ENCODE measurements at regions not wholly inside any gene's neighbourhood (a gene's known extent, or its start where the extent isn't known, plus 50 kb on each side); places are given as distances from the start of the nearest gene placed in this dataset.

- DNase-seq = no peak
- H4K20me1 ChIP-seq (ENCODE audit: insufficient read depth) = no peaks in the 10 kb centered on the region
- no peaks in the 10 kb centered on the region for H3K9me3 ChIP-seq (ENCODE audit: low read depth)
- peaks cover 22% of the 10 kb centered on the region for H3K4me1 ChIP-seq (ENCODE audit: insufficient read depth)
- no peaks in the 10 kb centered on the region for H3K36me3 ChIP-seq (ENCODE audit: low read depth)
- no peak overlapping the region for H3K4me3 ChIP-seq
- WGBS, 2 experiments (ENCODE audit: low coverage in 1 of 2, low lambda C conversion rate in 2 of 2, missing lambda C conversion rate in 2 of 2) = 46 to 59% methylated on average over 3 of the region's 3 CpGs
- no peak for TF ChIP-seq EZH2phosphoT487 (IDR thresholded peaks at IDR 0.05; ENCODE audit: insufficient read depth, low read depth)
- TF ChIP-seq EZH2 (IDR thresholded peaks at IDR 0.05; ENCODE audit: insufficient read depth, poor library complexity, severe bottlenecking) = no peak
- H3K9me2 ChIP-seq (ENCODE audit: insufficient read depth) = no peaks in the 10 kb centered on the region
- H3K27me3 ChIP-seq (replicated peaks; ENCODE audit: insufficient read depth) = no peaks in the 10 kb centered on the region
- no peak overlapping the region for H2AFZ ChIP-seq
- in situ Hi-C loops (cut with MboI) = no loop called here
- H3K9ac ChIP-seq = no peak overlapping the region
- peaks cover 6% of the 10 kb centered on the region; the same call in 1 of the 2 replicates for H3F3A ChIP-seq (ENCODE audit: insufficient read depth)
- no peak overlapping the region for H3K27ac ChIP-seq
- H3K4me2 ChIP-seq (ENCODE audit: unreplicated experiment) = no peak overlapping the region
- H3K79me2 ChIP-seq (ENCODE audit: insufficient read depth) = no peaks in the 10 kb centered on the region
Observed at GRCh38 chr1:30819244-30819571, 61.6 kb upstream of the LAPTM5 start.

DNA sequence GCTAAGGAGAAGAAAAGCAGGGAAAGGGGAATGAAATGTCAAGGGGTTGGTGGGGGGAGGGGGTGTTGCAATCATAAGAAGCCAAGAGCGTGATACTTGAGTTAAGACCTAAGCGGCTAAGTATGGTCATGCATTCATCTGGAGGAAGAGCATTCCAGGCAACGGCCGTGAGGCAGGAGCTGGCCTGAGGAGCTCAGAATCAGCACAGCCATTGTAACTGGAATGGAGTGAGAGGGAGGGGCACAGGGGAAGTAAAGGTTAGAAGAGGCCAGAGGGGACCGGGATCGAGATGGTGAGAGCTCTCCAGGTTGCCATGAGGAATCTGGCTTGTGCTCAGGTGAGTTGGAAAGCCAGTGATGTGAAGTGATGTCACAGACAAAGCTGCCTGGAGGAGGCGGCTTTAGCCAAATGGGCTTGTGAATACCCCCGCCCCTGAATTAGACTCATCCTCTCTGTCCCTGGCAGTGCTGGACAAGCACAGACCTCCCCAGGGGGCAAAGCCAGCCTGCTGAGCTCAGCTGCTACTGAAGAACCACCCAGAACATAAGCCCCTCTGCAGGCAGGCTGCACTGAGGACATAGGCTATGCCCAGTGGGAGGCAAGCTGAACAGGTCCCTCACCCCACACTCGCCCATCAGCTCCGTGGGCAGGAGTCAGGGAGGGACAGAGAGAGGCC is 61.1 kb upstream of the LAPTM5 start:
- WGBS, 2 experiments (ENCODE audit: low coverage in 1 of 2, low lambda C conversion rate in 2 of 2, missing lambda C conversion rate in 2 of 2) = 85 to 87% methylated on average over 8 to 10 of the region's 10 CpGs
- no peak for TF ChIP-seq EZH2 (IDR thresholded peaks at IDR 0.05; ENCODE audit: insufficient read depth, poor library complexity, severe bottlenecking)
- TF ChIP-seq EZH2phosphoT487 (IDR thresholded peaks at IDR 0.05; ENCODE audit: insufficient read depth, low read depth) = no peak
- no peak overlapping the region for H3K4me2 ChIP-seq (ENCODE audit: unreplicated experiment)
- H3K9me2 ChIP-seq (ENCODE audit: insufficient read depth) = no peaks in the 10 kb centered on the region
- H3F3A ChIP-seq (ENCODE audit: insufficient read depth) = peaks cover 6% of the 10 kb centered on the region; the same call in 1 of the 2 replicates
- H3K36me3 ChIP-seq (ENCODE audit: low read depth) = no peaks in the 10 kb centered on the region
- no peak overlapping the region for H3K4me3 ChIP-seq
- no peaks in the 10 kb centered on the region for H3K9me3 ChIP-seq (ENCODE audit: low read depth)
- H2AFZ ChIP-seq = no peak overlapping the region
- H3K27me3 ChIP-seq (replicated peaks; ENCODE audit: insufficient read depth) = no peaks in the 10 kb centered on the region
- in situ Hi-C loops (cut with MboI) = no loop called here
- H3K79me2 ChIP-seq (ENCODE audit: insufficient read depth) = no peaks in the 10 kb centered on the region
- no peak overlapping the region for H3K9ac ChIP-seq
- no peak overlapping the region for H3K27ac ChIP-seq
- peaks cover 21% of the 10 kb centered on the region for H3K4me1 ChIP-seq (ENCODE audit: insufficient read depth)
- DNase-seq = no peak
- H4K20me1 ChIP-seq (ENCODE audit: insufficient read depth) = no peaks in the 10 kb centered on the region

- DNase-seq = no peak
- H3K9ac ChIP-seq = no peak overlapping the region
- WGBS, 2 experiments (ENCODE audit: low coverage in 1 of 2, low lambda C conversion rate in 2 of 2, missing lambda C conversion rate in 2 of 2) = 59 to 75% methylated on average over 3 of the region's 3 CpGs
- H3K36me3 ChIP-seq (ENCODE audit: low read depth) = no peaks in the 10 kb centered on the region
- no peak overlapping the region for H3K27ac ChIP-seq
- no peak overlapping the region for H3K4me3 ChIP-seq
- H3K9me2 ChIP-seq (ENCODE audit: insufficient read depth) = no peaks in the 10 kb centered on the region
- no peak overlapping the region for H2AFZ ChIP-seq
- in situ Hi-C loops (cut with MboI) = no loop called here
- no peak for TF ChIP-seq EZH2 (IDR thresholded peaks at IDR 0.05; ENCODE audit: insufficient read depth, poor library complexity, severe bottlenecking)
- no peak for TF ChIP-seq EZH2phosphoT487 (IDR thresholded peaks at IDR 0.05; ENCODE audit: insufficient read depth, low read depth)
- H3K9me3 ChIP-seq (ENCODE audit: low read depth) = no peaks in the 10 kb centered on the region
- H3K4me1 ChIP-seq (ENCODE audit: insufficient read depth) = peaks cover 13% of the 10 kb centered on the region
- H3F3A ChIP-seq (ENCODE audit: insufficient read depth) = no peaks in the 10 kb centered on the region
- no peaks in the 10 kb centered on the region for H4K20me1 ChIP-seq (ENCODE audit: insufficient read depth)
- no peak overlapping the region for H3K4me2 ChIP-seq (ENCODE audit: unreplicated experiment)
- no peaks in the 10 kb centered on the region for H3K27me3 ChIP-seq (replicated peaks; ENCODE audit: insufficient read depth)
- no peaks in the 10 kb centered on the region for H3K79me2 ChIP-seq (ENCODE audit: insufficient read depth)
Observed at GRCh38 chr1:30817548-30817947, 60.0 kb upstream of the LAPTM5 start.

DNA sequence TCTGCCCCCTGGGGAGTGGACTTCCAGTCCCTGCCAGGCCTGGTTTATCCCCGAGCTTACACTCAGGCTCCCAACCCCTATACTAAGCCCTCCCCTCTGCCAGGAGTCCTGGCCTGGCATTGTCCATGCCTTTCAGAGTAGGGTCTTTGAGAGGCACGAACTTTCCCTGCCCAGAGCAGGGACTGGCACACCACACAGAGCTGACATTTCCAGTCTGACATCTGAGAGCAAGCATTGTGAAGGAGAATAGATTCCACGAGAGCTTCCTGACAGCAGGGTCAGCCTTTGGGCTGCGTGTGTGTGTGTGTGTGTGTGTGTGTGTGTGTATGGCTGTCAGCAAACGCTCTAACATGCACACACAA is 59.5 kb upstream of the LAPTM5 start:
- Histone ChIP-seq H3K9ac (no peak overlapping the region), H3K79me2 (ENCODE audit: insufficient read depth) (no peaks in the 10 kb centered on the region), H3K27ac (no peak overlapping the region), H3K4me1 (ENCODE audit: insufficient read depth) (peaks cover 13% of the 10 kb centered on the region), H2AFZ (no peak overlapping the region), H3K36me3 (ENCODE audit: low read depth) (no peaks in the 10 kb centered on the region), H3K9me2 (ENCODE audit: insufficient read depth) (no peaks in the 10 kb centered on the region), H3K27me3 (replicated peaks; ENCODE audit: insufficient read depth) (no peaks in the 10 kb centered on the region), H3K4me3 (no peak overlapping the region), H3K9me3 (ENCODE audit: low read depth) (no peaks in the 10 kb centered on the region), H4K20me1 (ENCODE audit: insufficient read depth) (no peaks in the 10 kb centered on the region), H3F3A (ENCODE audit: insufficient read depth) (no peaks in the 10 kb centered on the region), H3K4me2 (ENCODE audit: unreplicated experiment) (no peak overlapping the region)
- DNase-seq = no peak
- 37 to 52% methylated on average over 2 to 5 of the region's 5 CpGs for WGBS, 2 experiments (ENCODE audit: low coverage in 1 of 2, low lambda C conversion rate in 2 of 2, missing lambda C conversion rate in 2 of 2)
- TF ChIP-seq EZH2phosphoT487 (IDR thresholded peaks at IDR 0.05; ENCODE audit: insufficient read depth, low read depth) (no peak), EZH2 (IDR thresholded peaks at IDR 0.05; ENCODE audit: insufficient read depth, poor library complexity, severe bottlenecking) (no peak)
- in situ Hi-C loops (cut with MboI) = no loop called here

All from GM23248 (cell line).